ENCODE measurements at regions not wholly inside any gene's neighbourhood (a gene's known extent, or its start where the extent isn't known, plus 50 kb on each side); places are given as distances from the start of the nearest gene placed in this dataset.

- H3K27ac ChIP-seq (replicated peaks; ENCODE audit: low read length) = no peak overlapping the region
Observed at GRCh38 chr4:138655286-138655685, 360.3 kb upstream of the NOCT start.

GRCh38 chr4:138650929-138651448 is 364.6 kb upstream of the NOCT start:
- Histone ChIP-seq H2BK12ac (ENCODE audit: low read length) (no peak overlapping the region), H2BK120ac (ENCODE audit: low read depth, low read length) (no peak overlapping the region), H3K9me3 (replicated peaks in 1 of 2; ENCODE audit: control insufficient read depth in 2 of 2, insufficient read depth in 1 of 2, low read depth in 1 of 2, low read length in 2 of 2) (no peaks in the 10 kb centered on the region), H3K4ac (ENCODE audit: low read length) (no peak overlapping the region), H4K8ac (ENCODE audit: low read depth, low read length) (no peak overlapping the region), H3K9ac (ENCODE audit: low read depth, low read length, poor library complexity) (no peak overlapping the region), H3K4me3 (ENCODE audit: low read length in 2 of 2) (no peak overlapping the region), H4K91ac (ENCODE audit: low read depth, low read length, poor library complexity) (no peak overlapping the region), H3K4me1 (ENCODE audit: control insufficient read depth in 2 of 2, insufficient read depth in 1 of 2, low read depth in 1 of 2, low read length in 2 of 2) (no peaks in the 10 kb centered on the region), H3K27me3 (ENCODE audit: control insufficient read depth in 3 of 3, insufficient read depth in 3 of 3, low read depth in 1 of 3, low read length in 3 of 3) (no peaks in the 10 kb centered on the region), H2BK15ac (ENCODE audit: low read length) (no peak overlapping the region), H3K18ac (ENCODE audit: low read length) (no peak overlapping the region), H3K4me2 (ENCODE audit: insufficient read depth, low read length, poor library complexity, severe bottlenecking) (no peak overlapping the region), H2BK5ac (ENCODE audit: low read length) (no peak overlapping the region), H2AK5ac (ENCODE audit: low read depth, low read length) (no peak overlapping the region), H3K23ac (ENCODE audit: low read depth, low read length, poor library complexity) (no peak overlapping the region), H3K27ac (replicated peaks; ENCODE audit: low read length) (no peak overlapping the region), H3K14ac (ENCODE audit: low read length) (no peak overlapping the region), H3K79me1 (ENCODE audit: low read depth, low read length) (no peaks in the 10 kb centered on the region), H2AFZ (ENCODE audit: low read length) (no peak overlapping the region), H3K36me3 (replicated peaks in 1 of 2; ENCODE audit: control insufficient read depth in 2 of 2, insufficient read depth in 2 of 2, low read length in 2 of 2) (no peaks in the 10 kb centered on the region)
- no peak for DNase-seq (ENCODE audit: low spot score)
- WGBS, 2 donors (ENCODE audit: extremely low coverage in 2 of 2, insufficient read length in 2 of 2, insufficient replicate concordance in 1 of 2) = no CpG with 5 or more reads among the region's 2 CpGs

More at GRCh38 chr4:138655286-138655685, 360.3 kb upstream of the NOCT start:
- no peak overlapping the region for H2BK12ac ChIP-seq (ENCODE audit: low read length)
- no peak overlapping the region for H3K4me3 ChIP-seq (ENCODE audit: low read length in 2 of 2)
- H3K4ac ChIP-seq (ENCODE audit: low read length) = no peak overlapping the region
- no peak overlapping the region for H4K91ac ChIP-seq (ENCODE audit: low read depth, low read length, poor library complexity)
- WGBS, 2 donors (ENCODE audit: extremely low coverage in 2 of 2, insufficient read length in 2 of 2, insufficient replicate concordance in 1 of 2) = no CpG with 5 or more reads among the region's 1 CpG
- H3K9me3 ChIP-seq (replicated peaks in 1 of 2; ENCODE audit: control insufficient read depth in 2 of 2, insufficient read depth in 1 of 2, low read depth in 1 of 2, low read length in 2 of 2) = no peaks in the 10 kb centered on the region
- no peak overlapping the region for H2BK15ac ChIP-seq (ENCODE audit: low read length)
- no peak overlapping the region for H2AK5ac ChIP-seq (ENCODE audit: low read depth, low read length)
- H2BK120ac ChIP-seq (ENCODE audit: low read depth, low read length) = no peak overlapping the region
- no peak for DNase-seq (ENCODE audit: low spot score)
- H3K9ac ChIP-seq (ENCODE audit: low read depth, low read length, poor library complexity) = no peak overlapping the region
- no peaks in the 10 kb centered on the region for H3K27me3 ChIP-seq (ENCODE audit: control insufficient read depth in 3 of 3, insufficient read depth in 3 of 3, low read depth in 1 of 3, low read length in 3 of 3)
- no peak overlapping the region for H2BK5ac ChIP-seq (ENCODE audit: low read length)
- no peak overlapping the region for H3K4me2 ChIP-seq (ENCODE audit: insufficient read depth, low read length, poor library complexity, severe bottlenecking)
- no peaks in the 10 kb centered on the region for H3K79me1 ChIP-seq (ENCODE audit: low read depth, low read length)
- no peak overlapping the region for H3K18ac ChIP-seq (ENCODE audit: low read length)
- peaks cover 12 to 21% of the 10 kb centered on the region in 2 donors for H3K4me1 ChIP-seq (ENCODE audit: control insufficient read depth in 2 of 2, insufficient read depth in 1 of 2, low read depth in 1 of 2, low read length in 2 of 2)
- no peak overlapping the region for H3K14ac ChIP-seq (ENCODE audit: low read length)
- H2AFZ ChIP-seq (ENCODE audit: low read length) = no peak overlapping the region
- no peak overlapping the region for H3K23ac ChIP-seq (ENCODE audit: low read depth, low read length, poor library complexity)
- no peak overlapping the region for H4K8ac ChIP-seq (ENCODE audit: low read depth, low read length)
- H3K36me3 ChIP-seq (replicated peaks in 1 of 2; ENCODE audit: control insufficient read depth in 2 of 2, insufficient read depth in 2 of 2, low read length in 2 of 2) = no peaks in the 10 kb centered on the region

- no peaks in the 10 kb centered on the region for H3K9me3 ChIP-seq (replicated peaks in 1 of 2; ENCODE audit: control insufficient read depth in 2 of 2, insufficient read depth in 1 of 2, low read depth in 1 of 2, low read length in 2 of 2)
- no peak overlapping the region for H2BK5ac ChIP-seq (ENCODE audit: low read length)
- H3K18ac ChIP-seq (ENCODE audit: low read length) = no peak overlapping the region
- no CpG with 5 or more reads among the region's 3 CpGs for WGBS, 2 donors (ENCODE audit: extremely low coverage in 2 of 2, insufficient read length in 2 of 2, insufficient replicate concordance in 1 of 2)
- no peak overlapping the region for H2BK12ac ChIP-seq (ENCODE audit: low read length)
- no peak overlapping the region for H3K4me2 ChIP-seq (ENCODE audit: insufficient read depth, low read length, poor library complexity, severe bottlenecking)
- no peak overlapping the region for H3K27ac ChIP-seq (replicated peaks; ENCODE audit: low read length)
- H3K14ac ChIP-seq (ENCODE audit: low read length) = no peak overlapping the region
- no peaks in the 10 kb centered on the region for H3K36me3 ChIP-seq (replicated peaks in 1 of 2; ENCODE audit: control insufficient read depth in 2 of 2, insufficient read depth in 2 of 2, low read length in 2 of 2)
- H2AK5ac ChIP-seq (ENCODE audit: low read depth, low read length) = no peak overlapping the region
- no peaks in the 10 kb centered on the region for H3K79me1 ChIP-seq (ENCODE audit: low read depth, low read length)
- no peak overlapping the region for H2BK15ac ChIP-seq (ENCODE audit: low read length)
- no peak for DNase-seq (ENCODE audit: low spot score)
- no peaks in the 10 kb centered on the region for H3K4me1 ChIP-seq (ENCODE audit: control insufficient read depth in 2 of 2, insufficient read depth in 1 of 2, low read depth in 1 of 2, low read length in 2 of 2)
- no peak overlapping the region for H4K91ac ChIP-seq (ENCODE audit: low read depth, low read length, poor library complexity)
- H3K27me3 ChIP-seq (ENCODE audit: control insufficient read depth in 3 of 3, insufficient read depth in 3 of 3, low read depth in 1 of 3, low read length in 3 of 3) = no peaks in the 10 kb centered on the region
- H2AFZ ChIP-seq (ENCODE audit: low read length) = no peak overlapping the region
- H2BK120ac ChIP-seq (ENCODE audit: low read depth, low read length) = no peak overlapping the region
- no peak overlapping the region for H3K23ac ChIP-seq (ENCODE audit: low read depth, low read length, poor library complexity)
- H4K8ac ChIP-seq (ENCODE audit: low read depth, low read length) = no peak overlapping the region
- no peak overlapping the region for H3K9ac ChIP-seq (ENCODE audit: low read depth, low read length, poor library complexity)
- no peak overlapping the region for H3K4me3 ChIP-seq (ENCODE audit: low read length in 2 of 2)
- H3K4ac ChIP-seq (ENCODE audit: low read length) = no peak overlapping the region
Observed at GRCh38 chr4:138650495-138650894, 365.1 kb upstream of the NOCT start.

GRCh38 chr4:138647433-138647832 is 368.1 kb upstream of the NOCT start:
- no peak overlapping the region for H4K91ac ChIP-seq (ENCODE audit: low read depth, low read length, poor library complexity)
- no peaks in the 10 kb centered on the region for H3K27me3 ChIP-seq (ENCODE audit: control insufficient read depth in 3 of 3, insufficient read depth in 3 of 3, low read depth in 1 of 3, low read length in 3 of 3)
- WGBS, 2 donors (ENCODE audit: extremely low coverage in 2 of 2, insufficient read length in 2 of 2, insufficient replicate concordance in 1 of 2) = no CpG with 5 or more reads among the region's 2 CpGs
- H3K36me3 ChIP-seq (replicated peaks in 1 of 2; ENCODE audit: control insufficient read depth in 2 of 2, insufficient read depth in 2 of 2, low read length in 2 of 2) = no peaks in the 10 kb centered on the region
- H4K8ac ChIP-seq (ENCODE audit: low read depth, low read length) = no peak overlapping the region
- H3K4me3 ChIP-seq (ENCODE audit: low read length in 2 of 2) = no peak overlapping the region
- H3K27ac ChIP-seq (replicated peaks; ENCODE audit: low read length) = no peak overlapping the region
- H3K4me1 ChIP-seq (ENCODE audit: control insufficient read depth in 2 of 2, insufficient read depth in 1 of 2, low read depth in 1 of 2, low read length in 2 of 2) = no peaks in the 10 kb centered on the region
- H2AFZ ChIP-seq (ENCODE audit: low read length) = no peak overlapping the region
- no peak overlapping the region for H2BK12ac ChIP-seq (ENCODE audit: low read length)
- no peak overlapping the region for H3K4me2 ChIP-seq (ENCODE audit: insufficient read depth, low read length, poor library complexity, severe bottlenecking)
- no peaks in the 10 kb centered on the region for H3K79me1 ChIP-seq (ENCODE audit: low read depth, low read length)
- no peak overlapping the region for H3K4ac ChIP-seq (ENCODE audit: low read length)
- H3K9ac ChIP-seq (ENCODE audit: low read depth, low read length, poor library complexity) = no peak overlapping the region
- no peak overlapping the region for H2BK5ac ChIP-seq (ENCODE audit: low read length)
- no peak overlapping the region for H2BK15ac ChIP-seq (ENCODE audit: low read length)
- no peak overlapping the region for H3K18ac ChIP-seq (ENCODE audit: low read length)
- H3K14ac ChIP-seq (ENCODE audit: low read length) = no peak overlapping the region
- DNase-seq (ENCODE audit: low spot score) = no peak
- no peaks in the 10 kb centered on the region for H3K9me3 ChIP-seq (replicated peaks in 1 of 2; ENCODE audit: control insufficient read depth in 2 of 2, insufficient read depth in 1 of 2, low read depth in 1 of 2, low read length in 2 of 2)
- no peak overlapping the region for H2AK5ac ChIP-seq (ENCODE audit: low read depth, low read length)
- H2BK120ac ChIP-seq (ENCODE audit: low read depth, low read length) = no peak overlapping the region
- H3K23ac ChIP-seq (ENCODE audit: low read depth, low read length, poor library complexity) = no peak overlapping the region

Data from neuronal stem cell (in vitro differentiated cells).